ENCODE measurements at regions not wholly inside any gene's neighbourhood (a gene's known extent, or its start where the extent isn't known, plus 50 kb on each side); places are given as distances from the start of the nearest gene placed in this dataset.
"Not testable (repeated sequence)": the region's sequence is repeated elsewhere in the genome, so short reads cannot be mapped to it uniquely, and the experiment has no call there.

DNA sequence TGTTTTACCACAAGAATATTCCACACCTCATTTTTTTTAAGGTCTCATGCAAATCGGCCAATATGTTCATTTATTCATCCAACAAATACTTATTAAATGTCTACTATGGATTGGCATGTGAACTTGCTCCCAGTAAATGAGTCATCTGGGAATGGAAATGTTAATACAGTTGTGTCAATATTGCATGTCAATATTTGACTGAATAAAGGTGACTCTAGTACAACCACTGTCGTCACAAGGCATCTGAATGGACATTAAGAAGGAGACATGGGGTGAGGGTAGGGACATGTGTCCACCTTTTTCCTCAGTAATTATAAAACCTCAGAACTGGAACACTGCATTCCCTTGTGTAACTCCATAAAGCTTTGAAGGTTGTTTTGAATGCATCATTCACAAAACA, 365.4 kb downstream of the ADCYAP1 start:
- DNase-seq (ENCODE audit: low read depth in 2 of 2, low spot score in 1 of 2) = no peak

DNA sequence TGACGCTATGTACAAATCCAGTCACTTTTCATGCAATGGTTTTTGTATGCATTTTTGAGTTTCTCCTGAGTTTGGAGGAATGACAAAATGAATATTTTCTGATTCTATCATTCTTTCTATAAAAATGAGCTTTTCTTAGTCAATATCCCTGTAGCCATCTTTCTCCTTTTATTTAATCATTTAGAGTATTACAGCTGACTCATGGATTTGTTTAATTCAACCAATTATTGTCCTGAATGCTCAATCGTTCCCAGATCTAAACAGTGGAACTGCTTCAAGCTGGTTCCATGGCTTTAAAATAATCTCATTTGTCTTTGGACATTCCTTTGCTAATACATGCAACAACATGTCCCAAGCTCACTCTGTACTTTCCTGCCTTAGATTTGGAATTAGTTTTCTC, 368.8 kb downstream of the ADCYAP1 start:
- no peak for DNase-seq (ENCODE audit: low read depth in 2 of 2, low spot score in 1 of 2)

DNA sequence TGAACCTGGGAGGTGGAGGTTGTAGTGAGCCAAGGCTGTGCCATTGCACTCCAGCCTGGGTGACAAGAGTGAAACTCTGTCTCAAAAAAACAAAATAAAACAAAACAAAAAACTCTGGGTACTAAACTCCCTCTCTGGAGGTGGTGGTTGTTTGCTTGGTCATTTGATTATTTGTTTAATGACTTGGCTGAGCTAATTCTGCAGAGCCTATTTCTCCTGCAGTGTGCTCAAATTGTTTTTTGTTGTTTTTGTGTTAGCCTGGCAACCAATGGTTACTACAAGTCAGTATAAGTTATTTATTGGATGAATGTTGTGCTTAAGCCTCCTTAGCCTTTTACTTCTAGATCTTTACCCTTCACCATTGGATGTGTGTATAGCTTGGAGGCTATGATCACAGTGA, 387.5 kb downstream of the ADCYAP1 start:
- no peak for DNase-seq (ENCODE audit: low read depth in 2 of 2, low spot score in 1 of 2)

DNA sequence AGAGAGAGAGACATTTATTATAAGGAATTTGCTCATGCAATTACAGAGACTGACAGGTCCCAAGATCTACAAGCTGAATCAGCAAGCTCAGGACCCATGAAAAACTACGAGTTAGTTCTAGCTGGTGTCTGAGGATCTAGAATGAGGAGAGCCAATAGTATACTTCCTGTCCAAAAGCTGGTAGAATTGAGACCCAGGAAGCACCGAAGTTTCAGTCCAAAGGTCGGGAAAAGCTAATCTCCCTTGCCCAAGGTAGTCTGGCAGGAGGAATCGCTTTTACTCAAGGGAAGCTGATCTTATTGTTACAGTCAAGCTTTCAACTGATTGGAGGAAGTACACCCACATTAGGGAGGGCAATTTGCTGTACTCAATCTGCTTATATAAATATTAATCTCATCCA, 389.6 kb downstream of the ADCYAP1 start:
- DNase-seq (ENCODE audit: low read depth in 2 of 2, low spot score in 1 of 2) = no peak

DNA sequence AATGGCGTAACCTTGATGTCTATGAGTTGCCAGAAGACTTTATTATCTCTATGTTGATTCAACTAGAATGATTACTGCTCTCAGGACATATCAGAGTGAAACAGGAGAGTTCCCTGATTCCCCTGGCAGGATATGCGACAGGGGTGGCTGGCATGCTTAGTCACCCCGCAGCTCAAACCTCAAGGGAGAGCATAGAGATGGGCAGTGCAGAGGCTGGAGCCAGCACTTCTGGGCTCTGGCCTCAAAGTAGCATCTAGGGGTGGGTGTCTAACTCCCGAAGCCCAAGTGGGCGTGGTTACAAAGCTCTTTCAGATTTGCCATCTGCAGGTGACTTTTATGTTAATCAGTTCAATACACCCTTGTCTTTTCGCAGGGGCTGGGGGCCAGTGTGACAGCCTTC, 391.6 kb downstream of the ADCYAP1 start:
- no peak for DNase-seq (ENCODE audit: low read depth in 2 of 2, low spot score in 1 of 2)

DNA sequence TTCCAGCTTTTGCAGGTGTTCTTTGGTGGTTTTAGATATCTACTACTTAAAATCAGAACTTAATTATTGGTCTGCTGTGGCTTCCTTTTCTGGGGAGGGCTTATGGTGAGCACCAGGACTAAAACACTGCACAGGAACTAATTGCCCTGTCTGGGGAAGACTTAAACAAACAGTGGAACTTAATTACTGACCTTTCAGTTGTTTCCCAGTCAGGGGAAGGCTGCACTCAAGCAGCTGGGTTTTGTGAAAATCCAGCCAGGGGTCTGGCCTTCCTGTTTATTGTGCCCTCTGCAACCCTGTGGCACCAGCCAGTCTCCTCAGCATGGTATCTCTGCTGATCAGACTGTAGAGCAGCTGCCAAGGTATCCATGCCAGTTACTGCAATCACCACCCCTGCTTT, 398.2 kb downstream of the ADCYAP1 start:
- no peak for DNase-seq (ENCODE audit: low read depth in 2 of 2, low spot score in 1 of 2)

DNA sequence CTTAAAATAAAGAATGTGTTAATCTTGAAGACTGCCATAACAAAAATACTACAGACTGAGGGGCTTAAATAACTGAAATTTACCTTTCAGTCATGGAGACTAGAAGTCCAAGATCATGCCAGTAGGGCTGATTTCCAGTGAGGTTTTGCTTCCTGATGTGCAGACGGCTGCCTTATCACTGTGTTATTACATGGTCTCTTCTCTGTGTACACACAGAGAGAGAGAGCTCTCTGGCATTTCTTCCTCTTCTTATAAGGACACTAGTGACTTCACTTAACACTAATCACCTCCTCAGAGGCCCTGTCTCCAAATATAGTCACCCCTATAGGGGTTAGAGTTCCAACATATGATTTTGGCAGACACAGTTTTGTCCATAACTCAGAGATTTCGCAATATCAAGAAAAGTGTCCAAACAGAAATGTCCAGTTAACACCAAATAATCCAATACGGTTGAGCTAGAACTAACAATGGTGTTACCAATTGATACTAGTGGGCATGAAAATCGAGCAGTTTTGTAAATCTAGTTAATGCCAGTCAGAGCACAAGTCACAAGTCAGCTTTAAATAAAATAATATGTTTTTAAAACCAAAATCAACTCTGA, 399.8 kb downstream of the ADCYAP1 start:
- no peak for DNase-seq (ENCODE audit: low read depth in 2 of 2, low spot score in 1 of 2)

DNA sequence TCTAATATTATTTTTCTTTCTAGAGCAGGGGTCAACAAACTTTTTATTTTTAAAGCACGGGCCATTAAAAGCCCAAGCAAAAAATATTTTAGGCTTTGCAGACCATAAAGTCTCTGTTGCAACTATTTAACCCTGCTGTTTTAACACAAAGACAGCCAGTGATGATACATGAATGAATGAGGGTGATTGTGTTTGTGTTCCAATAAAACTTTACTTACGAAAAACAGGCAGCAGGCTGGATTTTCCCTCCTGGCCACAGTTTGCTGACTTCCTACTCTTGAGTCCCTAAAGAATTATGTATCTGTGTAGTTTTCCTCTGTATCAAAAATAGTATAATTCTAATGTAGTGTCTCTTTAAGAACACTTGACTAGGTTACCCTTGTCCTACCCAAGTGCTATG, 402.0 kb downstream of the ADCYAP1 start:
- no peak for DNase-seq (ENCODE audit: low read depth in 2 of 2, low spot score in 1 of 2)

DNA sequence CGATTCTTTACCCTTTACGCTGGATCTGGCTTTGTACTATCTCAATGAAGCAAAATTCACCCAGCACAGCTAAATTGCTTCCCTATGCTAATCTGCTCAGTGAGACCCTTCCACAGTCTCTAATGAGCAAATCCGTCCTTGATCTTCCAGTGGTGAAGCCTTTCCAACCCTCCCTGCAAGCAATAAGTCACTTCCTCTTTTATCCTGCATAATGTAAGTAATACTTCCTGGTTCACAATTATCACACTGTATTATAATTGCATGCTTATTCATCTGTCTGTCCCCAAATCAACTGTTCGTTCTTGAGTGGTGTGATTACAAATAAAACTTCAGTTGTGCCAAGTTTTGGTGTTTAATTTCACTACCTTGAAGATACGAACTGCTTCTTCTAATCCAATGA, 404.0 kb downstream of the ADCYAP1 start:
- DNase-seq (ENCODE audit: low read depth in 2 of 2, low spot score in 1 of 2) = no peak

DNA sequence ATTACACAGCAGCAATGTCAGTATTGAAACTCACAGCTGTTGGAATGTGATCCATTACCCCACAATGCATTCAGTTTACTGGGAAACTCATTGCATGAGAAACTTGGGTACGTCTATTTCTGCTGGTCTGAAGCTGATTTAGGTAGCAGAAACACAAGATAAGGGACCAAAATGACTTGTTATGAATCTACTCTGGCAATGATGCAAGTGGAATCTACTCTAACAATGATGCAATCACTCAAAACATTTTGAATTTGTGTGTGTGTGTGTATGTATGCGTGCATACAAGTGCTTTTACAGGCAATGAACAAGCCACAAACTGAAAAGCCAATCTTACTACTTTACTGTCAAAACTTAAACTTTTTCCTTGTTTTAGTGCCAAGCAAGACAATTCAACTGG, 406.7 kb downstream of the ADCYAP1 start:
- no peak for DNase-seq (ENCODE audit: low read depth in 2 of 2, low spot score in 1 of 2)

DNA sequence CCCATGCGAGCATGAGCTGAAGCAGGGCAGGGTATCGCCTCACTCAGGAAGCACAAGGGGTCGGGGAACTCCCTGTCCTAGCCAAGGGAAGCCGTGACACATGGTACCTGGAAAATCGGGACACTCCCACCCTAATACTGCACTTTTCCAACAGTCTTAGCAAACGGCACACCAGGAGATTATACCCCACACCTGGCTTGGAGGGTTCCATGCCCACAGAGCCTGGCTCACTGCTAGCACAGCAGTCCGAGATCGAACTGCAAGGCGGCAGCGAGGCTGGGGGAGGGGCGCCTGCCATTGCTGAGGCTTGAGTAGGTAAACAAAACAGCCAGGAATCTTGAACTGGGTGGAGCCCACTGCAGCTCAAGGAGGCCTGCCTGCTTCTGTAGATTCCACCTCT, 430.7 kb downstream of the ADCYAP1 start:
- DNase-seq (ENCODE audit: low read depth in 2 of 2, low spot score in 1 of 2) = not testable (repeated sequence)

DNA sequence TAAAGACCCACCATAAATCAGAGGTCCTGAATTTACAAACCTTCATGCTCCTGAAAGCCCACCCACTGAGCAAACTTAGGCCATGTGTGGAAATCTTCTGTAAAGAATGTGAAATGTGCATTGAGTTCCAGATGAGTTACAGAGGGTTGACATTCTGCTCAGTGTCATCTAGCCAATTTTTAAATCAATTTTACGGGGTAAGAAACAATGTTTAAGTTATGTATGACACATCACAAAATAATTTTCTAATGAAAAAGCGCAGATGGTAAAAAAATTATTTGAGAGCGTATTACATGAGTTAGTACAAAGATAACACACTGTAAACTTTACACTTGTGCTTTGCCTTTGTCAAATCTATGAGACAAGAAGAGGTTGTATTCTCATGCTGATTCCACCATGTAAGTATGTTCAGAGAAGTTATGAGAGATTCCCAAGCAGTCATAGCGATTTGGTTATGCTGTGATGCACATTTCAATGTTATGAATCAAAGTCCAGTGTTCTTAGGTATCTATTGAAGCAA, 446.3 kb downstream of the ADCYAP1 start:
- DNase-seq (ENCODE audit: low read depth in 2 of 2, low spot score in 1 of 2) = no peak

DNA sequence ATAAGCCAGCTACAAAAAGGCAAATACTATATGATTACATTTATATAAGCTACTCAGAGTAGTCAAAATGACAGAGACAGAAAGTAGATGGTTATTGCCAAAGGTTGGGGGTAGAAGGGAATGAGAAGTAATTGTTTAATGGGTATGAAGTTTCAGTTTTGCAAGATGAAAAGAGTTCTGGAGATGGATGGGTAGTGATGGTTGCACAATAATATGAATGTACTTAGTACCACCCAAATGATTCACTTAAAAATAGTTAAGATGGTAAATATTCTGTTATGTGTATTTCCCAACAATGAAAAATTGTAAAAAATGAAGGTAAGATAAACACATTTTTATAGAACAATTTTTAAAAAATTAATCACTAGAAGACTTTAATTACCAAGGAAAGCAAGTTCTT, 448.4 kb downstream of the ADCYAP1 start:
- DNase-seq (ENCODE audit: low read depth in 2 of 2, low spot score in 1 of 2) = no peak

DNA sequence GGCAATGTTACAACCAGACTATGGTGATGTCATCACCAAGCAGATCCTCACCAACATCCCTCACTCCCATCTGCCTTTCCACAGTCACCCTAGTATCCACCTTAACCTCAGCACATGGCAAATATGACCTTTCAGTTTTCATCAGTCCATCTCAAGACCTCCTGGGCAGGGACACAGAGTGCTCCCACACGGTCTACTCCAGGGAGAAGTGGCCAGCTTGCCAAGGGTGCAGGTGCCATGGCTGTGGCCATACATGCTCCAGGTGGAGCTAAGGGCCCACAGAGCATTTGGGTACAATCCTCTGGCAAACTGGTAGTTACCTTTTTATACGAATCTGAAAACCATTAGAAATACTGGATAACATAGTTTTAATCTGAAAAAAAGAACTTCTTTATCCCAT, 453.1 kb downstream of the ADCYAP1 start:
- DNase-seq (ENCODE audit: low read depth in 2 of 2, low spot score in 1 of 2) = no peak

DNA sequence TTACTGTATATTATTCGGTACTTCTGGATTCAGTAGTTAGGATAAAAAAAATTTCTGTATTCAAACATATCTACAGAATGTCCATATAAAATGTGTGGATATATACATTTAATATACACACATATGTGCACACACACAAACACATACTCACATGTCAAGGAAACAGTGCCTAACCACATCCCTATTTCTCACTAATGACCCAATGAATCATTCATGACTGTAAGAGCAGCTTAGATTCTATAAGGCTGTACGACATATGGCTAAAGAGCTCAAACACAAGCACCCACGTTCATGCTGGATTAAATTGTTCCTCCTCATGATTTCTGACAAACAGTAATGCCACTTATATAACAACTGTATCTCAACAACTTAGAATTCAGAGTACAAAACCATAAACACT, 457.3 kb downstream of the ADCYAP1 start:
- DNase-seq (ENCODE audit: low read depth in 2 of 2, low spot score in 1 of 2) = no peak

DNA sequence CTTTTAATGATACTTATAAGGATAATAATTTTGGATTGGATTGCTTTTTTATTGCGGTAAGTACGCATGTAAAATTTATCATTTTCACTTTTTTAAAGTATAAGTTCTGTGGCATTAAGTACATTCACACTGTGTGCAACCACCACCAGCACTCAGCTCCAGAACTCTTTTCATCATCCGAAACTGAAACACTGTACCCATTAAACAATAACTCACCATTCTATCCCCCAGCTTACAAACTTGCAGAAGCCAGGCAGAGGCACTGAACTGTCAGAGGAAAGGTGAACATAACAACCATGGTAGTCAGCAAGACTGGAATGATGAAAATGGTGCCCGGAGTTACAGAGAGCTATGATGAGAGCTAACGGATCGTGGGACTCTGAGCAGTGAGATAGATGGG, 465.9 kb downstream of the ADCYAP1 start:
- DNase-seq (ENCODE audit: low read depth in 2 of 2, low spot score in 1 of 2) = no peak

DNA sequence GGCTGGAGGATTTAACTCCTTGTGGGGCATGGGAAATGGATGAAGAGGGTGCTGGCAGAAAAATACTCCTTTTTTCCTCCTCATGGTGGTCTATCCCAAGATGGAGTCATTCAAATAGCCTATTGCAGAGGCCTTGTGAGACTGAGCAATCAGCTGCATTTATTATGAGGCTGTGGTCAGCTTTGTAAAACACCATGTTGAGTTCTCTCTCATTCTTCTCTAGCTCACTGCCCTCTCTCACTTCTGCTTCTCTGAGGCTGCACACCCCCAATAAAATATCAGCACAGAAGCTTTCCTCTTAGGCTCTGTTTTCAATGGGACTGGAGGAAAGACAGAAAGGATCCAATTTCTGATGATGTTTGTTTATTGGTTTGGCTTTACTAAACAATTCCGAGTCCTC, 467.1 kb downstream of the ADCYAP1 start:
- DNase-seq (ENCODE audit: low read depth in 2 of 2, low spot score in 1 of 2) = no peak

DNA sequence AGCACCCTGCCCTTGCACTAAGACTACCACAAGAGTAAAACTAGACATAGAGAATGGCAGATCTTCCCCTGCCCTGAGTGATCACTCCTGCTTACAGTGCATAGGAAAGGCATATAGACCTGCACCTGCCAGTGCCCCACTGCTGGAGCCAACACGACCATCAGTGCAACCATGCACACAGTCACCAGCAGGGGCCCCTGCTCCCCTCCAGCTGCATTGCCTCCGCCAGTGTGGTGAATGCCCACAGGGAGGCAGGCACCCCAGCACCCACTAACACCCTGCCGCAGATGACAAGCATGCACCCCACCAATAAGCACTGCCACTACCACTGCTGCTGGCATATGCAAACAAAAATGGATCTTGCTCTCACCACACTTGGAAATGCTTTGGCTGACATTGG, 478.8 kb downstream of the ADCYAP1 start:
- no peak for DNase-seq (ENCODE audit: low read depth in 2 of 2, low spot score in 1 of 2)

DNA sequence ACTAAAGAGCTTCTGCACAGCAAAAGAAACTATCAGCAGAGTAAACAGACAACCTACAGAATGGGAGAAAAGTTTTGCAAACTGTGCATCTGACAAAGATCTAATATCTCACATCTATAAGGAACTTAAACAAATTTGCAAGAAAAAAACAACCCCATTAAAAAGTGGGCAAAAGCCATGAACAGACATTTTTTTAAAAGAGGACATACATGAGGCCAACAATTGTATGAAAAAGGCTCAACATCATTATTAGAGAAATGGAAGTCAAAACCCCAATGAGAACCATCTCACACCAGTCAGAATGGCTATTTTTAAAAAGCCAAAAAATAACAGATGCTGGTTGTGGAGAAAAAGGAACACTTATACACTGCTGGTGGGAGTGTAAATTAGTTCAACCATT, 483.8 kb downstream of the ADCYAP1 start:
- not testable (repeated sequence) for DNase-seq (ENCODE audit: low read depth in 2 of 2, low spot score in 1 of 2)

DNA sequence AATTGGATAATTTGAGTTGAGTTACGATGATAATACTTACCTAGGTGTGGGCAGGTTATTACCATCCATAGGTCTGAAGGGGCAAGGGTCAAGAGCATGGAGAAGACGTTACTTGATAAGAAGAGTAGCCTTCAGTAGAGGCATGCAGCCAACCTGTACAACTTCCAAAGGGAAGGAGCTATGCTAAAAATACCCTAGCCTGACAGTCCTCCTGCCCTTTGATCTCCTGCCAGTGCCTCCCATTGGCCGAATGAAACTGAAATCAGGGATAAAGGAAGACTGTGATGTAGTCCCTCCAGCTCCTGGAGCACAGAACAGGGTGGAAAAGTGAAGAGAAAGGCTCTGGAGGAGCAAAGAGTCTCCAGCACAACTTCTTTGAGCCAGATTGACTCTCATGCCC, 487.4 kb downstream of the ADCYAP1 start:
- DNase-seq (ENCODE audit: low read depth in 2 of 2, low spot score in 1 of 2) = no peak

DNA sequence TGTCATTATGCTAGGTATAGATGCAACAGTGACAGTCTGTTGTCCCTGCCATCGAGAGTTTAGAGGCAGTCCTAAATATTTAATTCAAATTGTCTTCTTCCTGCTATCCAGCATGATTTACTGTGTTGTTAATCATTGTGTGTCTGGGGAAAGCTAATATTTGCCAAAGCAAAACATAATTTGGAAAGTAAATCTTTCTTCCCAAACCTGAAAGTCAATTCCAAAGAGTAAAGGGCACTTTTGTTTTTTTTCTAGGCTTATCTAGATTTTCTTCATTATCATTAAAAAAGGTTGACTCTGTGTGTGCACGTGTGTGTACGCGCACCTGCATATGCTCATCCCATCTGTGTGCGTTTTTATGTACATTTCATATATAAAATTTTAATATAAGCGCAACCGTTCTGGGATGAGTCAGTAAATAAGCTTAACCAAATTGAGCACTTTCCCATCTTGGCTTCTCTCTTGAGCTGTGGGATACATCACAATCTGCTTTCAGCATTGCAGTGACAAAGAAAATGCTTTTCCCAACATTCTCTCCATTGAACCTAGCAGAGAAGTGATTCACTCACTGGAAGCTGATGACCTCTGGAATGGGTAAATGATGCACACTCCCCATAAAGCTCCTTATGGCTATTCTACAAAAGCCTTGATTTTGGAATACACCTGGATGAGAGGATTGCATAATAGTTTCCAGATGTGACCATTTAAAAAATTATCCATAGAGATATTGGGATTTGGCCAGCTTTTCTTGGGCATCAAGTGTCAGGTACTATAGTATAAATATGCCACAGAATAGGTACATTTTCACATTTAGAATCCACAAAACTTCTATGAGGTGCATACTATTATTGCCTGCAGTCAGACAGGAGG, 488.4 kb downstream of the ADCYAP1 start:
- no peak for DNase-seq (ENCODE audit: low read depth in 2 of 2, low spot score in 1 of 2)

DNA sequence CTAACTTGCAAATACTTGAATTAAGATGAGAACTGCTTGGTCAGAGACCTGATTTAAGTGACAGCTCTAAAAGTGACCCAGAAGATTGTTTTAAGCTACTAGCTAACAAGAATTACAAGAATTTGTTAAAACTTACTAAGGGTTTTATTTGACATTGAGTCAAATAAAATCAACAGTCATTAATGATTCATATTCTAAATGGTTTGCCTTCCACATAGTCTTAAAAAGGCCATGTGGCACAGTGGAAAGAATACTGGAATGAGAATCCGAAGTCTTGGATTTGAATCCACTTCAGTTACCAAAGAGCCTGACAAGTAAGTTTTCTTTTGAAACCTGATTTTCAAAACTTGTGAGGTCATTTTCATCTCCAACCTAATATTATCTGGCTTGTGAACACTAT, 489.3 kb downstream of the ADCYAP1 start:
- no peak for DNase-seq (ENCODE audit: low read depth in 2 of 2, low spot score in 1 of 2)

DNA sequence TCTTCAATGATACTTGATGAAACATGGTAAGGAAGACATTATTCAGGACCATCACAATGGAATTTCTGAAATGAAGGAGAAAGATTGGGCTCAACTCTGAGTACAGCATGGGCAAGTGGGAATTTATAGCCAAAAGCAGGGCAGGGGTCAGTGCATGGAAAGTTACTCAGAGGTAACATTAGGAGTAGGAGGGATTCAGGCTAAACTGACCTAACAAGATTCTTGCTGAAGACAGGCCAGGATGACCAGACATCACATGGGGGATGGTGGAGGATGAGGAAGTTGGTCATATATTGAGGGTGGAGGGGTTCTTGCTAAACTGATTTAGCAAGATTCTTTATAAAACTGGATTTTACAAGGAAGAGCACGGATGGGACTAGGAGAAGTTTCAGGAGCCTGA, 489.8 kb downstream of the ADCYAP1 start:
- DNase-seq (ENCODE audit: low read depth in 2 of 2, low spot score in 1 of 2) = no peak

All from stimulated activated CD8-positive, alpha-beta memory T cell treated with anti-CD3 and anti-CD28 coated beads, Interleukin-4, amount 100 ng/mL, for 4 hours (primary cell).